Embryonic facial prominence (tissue), 1 donor: ENCODE measurements at regions not wholly inside any gene's neighbourhood (a gene's known extent, or its start where the extent isn't known, plus 50 kb on each side); places are given as distances from the start of the nearest gene placed in this dataset.
"Not testable (repeated sequence)": the region's sequence is repeated elsewhere in the genome, so short reads cannot be mapped to it uniquely, and the experiment has no call there.

Experiments
- DNase-seq: peaks from one replicate; pipeline ENCODE4 v3.0.0-alpha.2; 2016; ENCODE audit errors: extremely low spot score

DNA sequence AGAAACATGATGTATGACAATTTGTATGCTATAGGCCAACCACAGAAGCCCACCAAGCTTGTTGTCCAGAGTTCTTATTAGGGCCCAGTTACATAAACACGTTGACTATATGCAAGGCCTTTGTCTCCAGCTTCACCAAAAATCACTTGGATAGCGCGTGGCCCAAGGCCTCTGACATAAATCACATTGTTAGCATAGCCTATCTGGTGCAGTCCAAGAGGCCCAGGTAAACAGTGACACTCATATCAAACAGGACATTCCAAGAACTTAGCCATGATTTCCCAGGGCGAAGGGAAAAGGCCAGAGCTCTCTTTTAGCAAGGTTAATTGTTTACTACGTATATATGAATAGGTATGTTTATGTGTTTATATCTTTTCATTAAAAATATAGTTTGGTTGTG is 337.2 kb upstream of the CELF2 start:
- DNase-seq = no peak

- DNase-seq = no peak
Observed at GRCh38 chr10:10684972-10685371, 332.7 kb upstream of the CELF2 start.

DNA sequence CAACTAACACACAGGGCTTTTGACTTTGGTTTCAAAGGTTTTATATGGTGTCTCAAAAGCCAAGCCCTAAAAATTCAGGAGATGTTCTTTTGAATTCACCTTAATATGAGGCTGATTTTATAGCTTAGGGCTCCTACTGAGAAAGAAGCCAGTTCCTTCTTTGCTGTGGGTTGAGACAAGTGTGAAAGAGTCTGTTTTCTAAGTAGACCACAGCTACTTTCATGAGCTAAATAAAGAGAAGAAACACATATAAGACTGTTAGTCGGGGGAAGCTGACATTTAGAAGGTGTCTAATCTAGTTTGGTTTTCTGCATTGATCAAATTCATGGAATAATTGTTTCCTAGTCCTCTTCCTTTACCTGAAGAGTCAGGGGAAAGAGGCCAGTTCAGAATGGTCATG is 332.1 kb upstream of the CELF2 start:
- no peak for DNase-seq

DNA sequence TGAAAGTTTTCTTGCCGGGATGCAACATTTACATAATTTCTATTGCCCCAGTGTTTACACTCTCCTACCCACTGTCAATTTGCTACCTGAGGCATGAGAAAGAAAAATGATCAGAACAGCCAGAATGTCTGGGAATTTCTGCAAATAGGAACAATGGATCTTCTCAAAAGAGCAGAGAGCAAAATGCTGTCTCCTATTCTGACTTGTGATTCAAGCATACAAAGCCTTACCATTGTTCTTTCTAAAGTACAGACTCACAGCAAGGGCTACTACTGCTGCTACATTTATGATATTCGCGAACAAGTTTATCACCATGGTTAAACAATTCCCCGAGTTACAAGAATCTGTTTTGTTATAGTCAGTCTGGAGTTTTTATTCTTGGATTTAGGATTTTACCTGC is 329.9 kb upstream of the CELF2 start:
- no peak for DNase-seq

- DNase-seq = no peak
Observed at GRCh38 chr10:10699427-10699826, 318.2 kb upstream of the CELF2 start.

- no peak for DNase-seq
Observed at GRCh38 chr10:10701084-10701611, 316.5 kb upstream of the CELF2 start.

DNA sequence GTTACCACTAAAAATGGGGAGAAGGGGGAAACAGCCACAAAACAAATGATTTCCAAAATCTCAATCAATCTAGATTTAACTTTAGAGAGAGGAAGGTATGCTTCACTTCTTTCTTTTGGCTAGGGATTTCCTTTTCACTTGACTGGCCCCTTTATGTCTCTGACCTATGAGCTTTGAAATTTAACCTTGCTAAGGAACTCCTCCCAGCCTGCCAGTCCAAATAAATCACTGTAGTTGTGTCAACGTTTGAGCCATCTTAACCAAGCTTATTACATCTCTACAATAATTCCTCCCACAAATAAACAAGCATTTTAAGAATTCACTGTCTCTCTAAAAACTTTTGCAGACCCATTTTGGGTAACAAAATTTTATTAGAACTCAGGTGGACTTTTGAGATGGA is 315.5 kb upstream of the CELF2 start:
- no peak for DNase-seq

DNA sequence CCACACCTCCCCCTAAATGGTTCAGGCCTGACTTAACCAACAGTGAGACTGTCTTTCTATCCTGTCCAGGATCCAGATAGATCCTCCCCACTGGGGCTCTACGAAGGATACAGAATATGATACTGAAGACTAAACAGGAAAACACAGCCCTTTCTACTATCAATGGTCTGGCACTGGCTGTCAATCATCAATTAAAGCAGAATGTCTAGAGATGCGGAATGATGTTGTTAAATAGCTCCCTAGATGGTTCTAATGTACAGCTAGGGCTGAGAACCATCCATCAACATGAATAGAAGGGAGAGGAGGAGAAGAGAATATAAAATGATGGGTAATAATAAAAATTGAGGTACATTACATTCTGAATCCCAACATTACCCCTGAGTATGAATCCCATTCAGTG is 314.3 kb upstream of the CELF2 start:
- no peak for DNase-seq

- no peak for DNase-seq
Observed at GRCh38 chr10:10712155-10712704, 305.4 kb upstream of the CELF2 start.

- DNase-seq = no peak
Observed at GRCh38 chr10:10714327-10714726, 303.3 kb upstream of the CELF2 start.

DNA sequence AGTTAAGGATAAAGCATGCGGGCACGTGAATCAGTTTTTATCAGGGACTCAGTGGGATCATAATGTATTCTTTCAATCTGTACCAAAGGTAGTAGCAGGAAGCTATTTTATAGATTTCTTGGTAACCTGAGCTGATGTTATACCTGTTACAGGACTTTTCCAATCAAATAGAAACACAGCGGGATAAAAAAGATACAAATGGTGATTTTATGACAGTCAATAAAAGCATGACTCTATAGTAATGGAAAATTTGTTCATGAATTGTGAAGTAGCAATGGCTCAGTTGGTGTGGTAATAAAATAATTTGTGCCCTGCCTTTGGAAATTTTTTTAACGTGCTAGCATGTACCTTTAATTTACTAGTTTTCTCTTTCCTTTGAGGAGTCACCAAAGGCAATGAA is 300.7 kb upstream of the CELF2 start:
- no peak for DNase-seq

GRCh38 chr10:10722422-10722821 is 295.2 kb upstream of the CELF2 start:
- no peak for DNase-seq

DNA sequence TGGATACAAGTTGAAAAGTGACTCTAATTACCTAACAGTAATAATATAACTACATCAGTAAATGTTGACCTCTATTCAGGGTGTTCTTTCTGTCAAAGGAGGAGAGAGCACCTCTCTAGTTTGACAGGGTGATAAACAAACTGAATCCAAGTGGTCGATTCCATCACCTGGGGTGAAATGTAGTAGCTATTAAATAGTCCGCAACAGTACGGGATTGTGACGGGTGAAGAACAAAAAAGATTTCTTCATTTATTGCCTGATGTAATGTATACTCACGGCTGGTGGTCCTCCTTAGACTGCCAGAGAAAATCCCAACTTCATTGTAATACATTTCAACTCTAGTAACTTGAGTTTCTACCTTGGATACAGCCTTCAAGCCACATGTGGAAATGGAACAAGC is 292.5 kb upstream of the CELF2 start:
- DNase-seq = no peak

GRCh38 chr10:10726101-10726500 is 291.6 kb upstream of the CELF2 start:
- no peak for DNase-seq

DNA sequence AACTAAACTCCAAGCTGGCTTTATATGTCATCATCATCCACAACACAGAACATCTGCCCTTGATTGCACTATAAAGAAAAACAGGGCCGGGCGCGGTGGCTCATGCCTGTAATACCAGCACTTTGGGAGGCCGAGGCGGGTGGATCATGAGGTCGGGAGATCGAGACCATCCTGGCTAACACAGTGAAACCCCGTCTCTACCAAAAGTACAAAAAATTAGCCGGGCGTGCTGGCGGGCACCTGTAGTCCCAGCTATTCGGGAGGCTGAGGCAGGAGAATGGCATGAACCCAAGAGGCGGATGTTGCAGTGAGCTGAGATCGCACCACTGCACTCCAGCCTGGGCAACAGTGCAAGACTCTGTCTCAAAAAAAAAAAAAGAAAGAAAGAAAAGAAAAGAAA is 290.3 kb upstream of the CELF2 start:
- not testable (repeated sequence) for DNase-seq

DNA sequence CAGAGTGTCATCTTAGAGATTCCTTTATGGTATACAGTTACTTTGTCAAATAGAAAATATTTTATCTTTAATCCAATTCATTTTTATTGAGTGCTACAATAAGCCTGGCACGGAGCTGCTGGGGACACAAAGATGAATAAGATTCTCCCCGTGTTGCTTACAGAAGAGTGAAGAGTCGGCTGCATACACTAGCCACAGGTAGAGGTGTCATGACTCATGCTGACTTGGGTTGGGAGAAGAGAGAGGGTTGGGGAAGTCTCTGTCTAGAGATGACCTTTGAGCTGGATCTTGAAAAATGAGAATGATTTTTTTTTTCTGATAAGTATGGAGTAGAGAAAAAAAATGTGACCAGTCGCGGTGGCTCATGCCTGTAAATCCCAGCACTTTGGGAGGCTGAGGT is 289.9 kb upstream of the CELF2 start:
- DNase-seq = no peak

DNA sequence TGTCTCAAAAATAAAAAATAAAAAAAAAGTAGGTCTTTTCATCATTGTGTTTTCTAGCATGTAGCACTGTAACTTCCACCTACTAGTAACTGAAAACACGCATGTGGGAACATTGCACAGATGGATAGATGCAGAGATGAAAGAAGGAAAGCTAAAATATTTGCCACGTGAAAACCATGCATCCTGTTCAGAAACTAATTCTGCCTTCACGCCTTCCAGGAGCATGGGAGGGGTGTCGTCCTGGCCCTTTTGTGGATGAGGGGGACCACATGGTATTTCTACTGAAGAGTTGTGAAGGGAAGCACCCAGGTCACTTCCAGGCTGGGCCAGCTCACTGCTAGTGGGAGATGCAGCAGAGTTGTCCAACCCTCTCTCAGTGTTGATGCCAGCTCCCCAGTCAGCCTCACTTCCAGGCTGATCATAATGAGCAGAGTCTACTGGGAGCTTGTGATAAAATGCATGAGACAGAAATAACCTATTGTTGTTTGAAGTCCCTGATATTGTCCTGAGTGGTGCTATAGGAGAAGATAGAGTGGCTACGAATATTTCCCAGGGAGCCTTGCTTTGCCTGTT is 287.1 kb upstream of the CELF2 start:
- DNase-seq = no peak

DNA sequence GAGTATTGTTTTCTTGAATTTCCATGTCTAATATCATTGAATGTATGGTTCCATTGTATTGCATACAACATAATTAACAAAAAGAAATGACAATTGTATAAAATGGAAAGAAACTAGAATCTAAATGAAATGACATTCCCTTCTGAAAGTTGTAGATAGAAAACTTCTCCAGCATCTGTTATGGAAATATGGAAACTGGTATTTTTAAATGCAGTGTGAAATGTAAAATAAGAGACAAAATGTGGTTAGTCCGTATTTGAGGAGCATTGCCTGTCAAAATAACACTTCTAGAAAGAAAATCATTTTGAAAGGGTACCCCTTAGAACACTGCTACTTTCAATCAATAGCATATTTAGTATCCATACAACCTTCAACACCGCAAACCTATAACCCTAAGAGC is 286.3 kb upstream of the CELF2 start:
- no peak for DNase-seq

DNA sequence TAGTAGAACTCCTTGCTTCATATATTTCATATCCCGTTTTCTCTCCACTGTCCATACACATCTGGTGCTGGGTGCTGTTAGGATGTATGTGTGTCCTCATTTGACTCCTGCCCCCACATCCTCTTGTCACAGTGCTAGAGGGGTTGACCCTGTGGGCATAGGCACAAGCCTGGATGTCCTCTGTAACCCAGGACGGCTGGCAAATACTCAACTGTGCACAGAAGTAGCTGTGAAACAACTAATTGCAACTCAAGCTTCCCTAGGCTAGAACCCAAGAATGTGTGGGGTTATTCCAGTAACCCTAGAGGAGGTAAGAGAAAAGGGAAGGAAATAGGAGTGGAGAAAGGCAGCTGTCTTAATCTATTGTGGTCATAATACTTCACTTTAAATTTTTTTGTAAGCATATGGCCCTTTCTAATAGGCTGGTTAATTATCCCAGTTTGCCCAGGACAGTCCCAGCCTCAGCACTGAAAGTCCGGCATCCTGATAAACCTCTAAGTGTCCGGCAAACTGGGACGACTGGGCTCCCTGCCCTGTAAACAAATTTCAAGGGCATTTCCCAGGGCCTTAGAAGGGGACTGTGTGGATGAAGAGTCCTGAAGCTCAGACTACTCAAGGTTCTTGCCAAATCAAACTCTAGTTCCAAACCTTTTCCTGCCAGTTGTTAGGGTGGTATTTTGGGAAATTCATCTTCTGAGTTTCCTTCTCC is 283.2 kb upstream of the CELF2 start:
- DNase-seq = no peak

- no peak for DNase-seq
Observed at GRCh38 chr10:10745291-10745690, 272.4 kb upstream of the CELF2 start.

DNA sequence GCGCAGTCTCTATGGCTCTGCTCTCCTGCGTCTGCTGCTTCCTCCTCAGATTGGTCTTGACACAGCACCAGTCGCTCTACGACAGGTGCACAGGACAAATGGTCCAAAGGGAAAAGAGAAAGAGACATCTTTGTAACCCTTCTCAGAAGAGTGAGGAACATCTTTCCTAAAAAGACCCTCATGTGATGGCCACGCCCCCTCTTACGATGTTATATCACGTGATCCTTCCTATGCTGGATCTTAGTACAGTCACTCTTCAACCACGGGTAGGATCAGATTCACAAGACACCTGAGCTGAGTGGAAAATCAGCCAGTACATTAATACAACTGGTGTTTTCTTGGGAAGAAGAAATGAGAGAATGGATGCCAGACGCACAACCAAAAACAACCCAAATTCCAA is 262.2 kb upstream of the CELF2 start:
- no peak for DNase-seq

GRCh38 chr10:10758306-10758705 is 259.4 kb upstream of the CELF2 start:
- no peak for DNase-seq

DNA sequence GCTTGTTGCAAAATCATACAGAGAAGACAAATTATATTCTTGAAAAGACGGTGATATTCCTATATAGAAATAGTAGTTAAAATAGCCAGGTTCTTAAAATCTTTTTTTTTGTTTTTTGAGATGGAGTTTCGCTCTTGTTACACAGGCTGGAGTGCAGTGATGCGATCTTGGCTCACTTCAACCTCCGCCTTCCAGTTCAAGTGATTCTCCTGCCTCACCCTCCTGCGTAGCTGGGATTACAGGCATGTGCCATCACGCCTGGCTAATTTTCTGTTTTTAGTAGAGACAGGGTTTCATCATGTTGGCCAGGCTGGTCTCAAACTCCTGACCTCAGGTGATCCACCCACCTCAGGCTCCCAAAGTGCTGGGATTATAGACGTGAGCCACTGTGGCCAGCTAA is 257.9 kb upstream of the CELF2 start:
- not testable (repeated sequence) for DNase-seq
